SK-N-SH treated with all-trans-retinoic acid at 6 μM for 48 hours (cell line): ENCODE measurements at regions not wholly inside any gene's neighbourhood (a gene's known extent, or its start where the extent isn't known, plus 50 kb on each side); places are given as distances from the start of the nearest gene placed in this dataset.

Experiments
- ARNTL ChIP-seq: fragments of 450-650 bp; formaldehyde crosslinking; IDR thresholded peaks from 2 replicates; pipeline ENCODE4 v1.5.0; 2020; ENCODE audit warnings: low read depth, mild to moderate bottlenecking, moderate library complexity, borderline replicate concordance
- BACH2 ChIP-seq: fragments of 250-450 bp; sonication (Bioruptor Pico); IDR thresholded peaks from 2 replicates; pipeline ENCODE4 v1.9.0; 2021; ENCODE audit warnings: mild to moderate bottlenecking, borderline replicate concordance
- RARB ChIP-seq: fragments of 250-450 bp; sonication (Bioruptor Pico); IDR thresholded peaks from 2 replicates; pipeline ENCODE4 v1.8.0; 2021; ENCODE audit warnings: mild to moderate bottlenecking, moderate library complexity
- ZFP3 ChIP-seq: fragments of 250-450 bp; sonication (Bioruptor Pico); IDR thresholded peaks from 2 replicates; pipeline ENCODE4 v1.5.0; 2020; ENCODE audit warnings: mild to moderate bottlenecking, moderate library complexity
- ZFP30 ChIP-seq: fragments of 450-650 bp; formaldehyde crosslinking; IDR thresholded peaks from 2 replicates; pipeline ENCODE4 v1.5.0; 2022; ENCODE audit warnings: mild to moderate bottlenecking, moderate library complexity
- ZNF565 ChIP-seq: fragments of 450-650 bp; formaldehyde crosslinking; conservative IDR thresholded peaks from 2 replicates; pipeline ENCODE4 v1.5.0; 2020; ENCODE audit warnings: low read depth, mild to moderate bottlenecking, moderate library complexity
- ZNF70 ChIP-seq: fragments of 450-650 bp; formaldehyde crosslinking; IDR thresholded peaks from 2 replicates; pipeline ENCODE4 v1.5.0; 2020; ENCODE audit warnings: mild to moderate bottlenecking, moderate library complexity
- TF ChIP-seq, protein P1 (sequence below): fragments of 250-450 bp; sonication (Bioruptor Pico); IDR thresholded peaks from 2 replicates; pipeline ENCODE4 v1.8.0; 2020; ENCODE audit warnings: mild to moderate bottlenecking, moderate library complexity, borderline replicate concordance
- TF ChIP-seq, protein P2 (sequence below): fragments of 250-450 bp; sonication (Bioruptor Pico); IDR thresholded peaks from 2 replicates; pipeline ENCODE4 v1.5.1; 2020; ENCODE audit warnings: low read depth, mild to moderate bottlenecking, moderate library complexity

GRCh38 chr4:36915717-36916116, 328.8 kb upstream of the NWD2 start:
- TF ChIP-seq ZFP3 (CRISPR knock-in tag) (no peak), ZFP30 (CRISPR knock-in tag) (no peak), ARNTL (no peak), BACH2 (CRISPR knock-in tag) (no peak), ZNF565 (CRISPR knock-in tag) (no peak), ZNF70 (CRISPR knock-in tag) (no peak), RARB (CRISPR knock-in tag) (no peak)
- TF ChIP-seq, protein P1, sequence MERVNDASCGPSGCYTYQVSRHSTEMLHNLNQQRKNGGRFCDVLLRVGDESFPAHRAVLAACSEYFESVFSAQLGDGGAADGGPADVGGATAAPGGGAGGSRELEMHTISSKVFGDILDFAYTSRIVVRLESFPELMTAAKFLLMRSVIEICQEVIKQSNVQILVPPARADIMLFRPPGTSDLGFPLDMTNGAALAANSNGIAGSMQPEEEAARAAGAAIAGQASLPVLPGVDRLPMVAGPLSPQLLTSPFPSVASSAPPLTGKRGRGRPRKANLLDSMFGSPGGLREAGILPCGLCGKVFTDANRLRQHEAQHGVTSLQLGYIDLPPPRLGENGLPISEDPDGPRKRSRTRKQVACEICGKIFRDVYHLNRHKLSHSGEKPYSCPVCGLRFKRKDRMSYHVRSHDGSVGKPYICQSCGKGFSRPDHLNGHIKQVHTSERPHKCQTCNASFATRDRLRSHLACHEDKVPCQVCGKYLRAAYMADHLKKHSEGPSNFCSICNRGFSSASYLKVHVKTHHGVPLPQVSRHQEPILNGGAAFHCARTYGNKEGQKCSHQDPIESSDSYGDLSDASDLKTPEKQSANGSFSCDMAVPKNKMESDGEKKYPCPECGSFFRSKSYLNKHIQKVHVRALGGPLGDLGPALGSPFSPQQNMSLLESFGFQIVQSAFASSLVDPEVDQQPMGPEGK (CRISPR knock-in tag): no peak
- TF ChIP-seq, protein P2, sequence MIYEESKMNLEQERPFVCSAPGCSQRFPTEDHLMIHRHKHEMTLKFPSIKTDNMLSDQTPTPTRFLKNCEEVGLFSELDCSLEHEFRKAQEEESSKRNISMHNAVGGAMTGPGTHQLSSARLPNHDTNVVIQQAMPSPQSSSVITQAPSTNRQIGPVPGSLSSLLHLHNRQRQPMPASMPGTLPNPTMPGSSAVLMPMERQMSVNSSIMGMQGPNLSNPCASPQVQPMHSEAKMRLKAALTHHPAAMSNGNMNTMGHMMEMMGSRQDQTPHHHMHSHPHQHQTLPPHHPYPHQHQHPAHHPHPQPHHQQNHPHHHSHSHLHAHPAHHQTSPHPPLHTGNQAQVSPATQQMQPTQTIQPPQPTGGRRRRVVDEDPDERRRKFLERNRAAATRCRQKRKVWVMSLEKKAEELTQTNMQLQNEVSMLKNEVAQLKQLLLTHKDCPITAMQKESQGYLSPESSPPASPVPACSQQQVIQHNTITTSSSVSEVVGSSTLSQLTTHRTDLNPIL (CRISPR knock-in tag): no peak
